ENCODE measurements at regions not wholly inside any gene's neighbourhood (a gene's known extent, or its start where the extent isn't known, plus 50 kb on each side); places are given as distances from the start of the nearest gene placed in this dataset.

- Histone ChIP-seq H3K9me3 (no peaks in the 10 kb centered on the region), H3K27ac (no peak overlapping the region), H3K4me3 (no peak overlapping the region), H3K4me1 (no peaks in the 10 kb centered on the region), H3K36me3 (no peaks in the 10 kb centered on the region), H3K27me3 (no peaks in the 10 kb centered on the region)
- TF ChIP-seq POLR2A (IDR thresholded peaks at IDR 0.05) (no peak), EP300 (IDR thresholded peaks at IDR 0.05) (no peak), POLR2AphosphoS5 (IDR thresholded peaks at IDR 0.05) (no peak), CTCF (IDR thresholded peaks at IDR 0.05) (no peak)
- DNase-seq (no peak), ATAC-seq (ENCODE audit: low FRiP score in 2 of 2) (no peak)
- WGBS, 2 donors = 66 to 67% methylated on average over 2 of the region's 2 CpGs
These were observed 1860.6 kb upstream of the PIK3C3 start for GRCh38 chr18:40094441-40094840.

- H3K9me3 ChIP-seq = no peaks in the 10 kb centered on the region
- DNase-seq = no peak
- H3K27ac ChIP-seq = no peak overlapping the region
- 65 to 72% methylated on average over 3 of the region's 3 CpGs for WGBS, 2 donors
- H3K4me3 ChIP-seq = peak overlapping the region in 1 of 4 donors; percentile 13
- no peaks in the 10 kb centered on the region for H3K36me3 ChIP-seq
- ATAC-seq (ENCODE audit: low FRiP score in 2 of 2) = no peak
- TF ChIP-seq POLR2A (IDR thresholded peaks at IDR 0.05) (no peak), POLR2AphosphoS5 (IDR thresholded peaks at IDR 0.05) (no peak), EP300 (IDR thresholded peaks at IDR 0.05) (no peak), CTCF (IDR thresholded peaks at IDR 0.05) (no peak)
- H3K27me3 ChIP-seq = no peaks in the 10 kb centered on the region
- H3K4me1 ChIP-seq = no peaks in the 10 kb centered on the region
These were observed 1866.9 kb upstream of the PIK3C3 start for GRCh38 chr18:40088130-40088529.

GRCh38 chr18:40079786-40080185 is 1875.2 kb upstream of the PIK3C3 start:
- DNase-seq (no peak), ATAC-seq (ENCODE audit: low FRiP score in 2 of 2) (no peak)
- H3K9me3 ChIP-seq = no peaks in the 10 kb centered on the region
- H3K4me3 ChIP-seq = no peak overlapping the region
- no peaks in the 10 kb centered on the region for H3K27me3 ChIP-seq
- WGBS, 2 donors = 76 to 94% methylated on average over 2 of the region's 2 CpGs
- TF ChIP-seq EP300 (IDR thresholded peaks at IDR 0.05) (no peak), POLR2AphosphoS5 (IDR thresholded peaks at IDR 0.05) (no peak)
- H3K27ac ChIP-seq = no peak overlapping the region
- H3K4me1 ChIP-seq = no peaks in the 10 kb centered on the region
- H3K36me3 ChIP-seq = no peaks in the 10 kb centered on the region

GRCh38 chr18:40075616-40076015 is 1879.4 kb upstream of the PIK3C3 start:
- ATAC-seq (ENCODE audit: low FRiP score in 2 of 2) (no peak), DNase-seq (no peak)
- Histone ChIP-seq H3K36me3 (no peaks in the 10 kb centered on the region), H3K9me3 (no peaks in the 10 kb centered on the region), H3K4me3 (no peak overlapping the region), H3K4me1 (no peaks in the 10 kb centered on the region), H3K27me3 (no peaks in the 10 kb centered on the region), H3K27ac (no peak overlapping the region)
- 68 to 80% methylated on average over 2 of the region's 2 CpGs for WGBS, 2 donors
- no peak for TF ChIP-seq EP300 (IDR thresholded peaks at IDR 0.05)
- no peak for TF ChIP-seq CTCF (IDR thresholded peaks at IDR 0.05)
- TF ChIP-seq POLR2A (IDR thresholded peaks at IDR 0.05) = no peak
- no peak for TF ChIP-seq POLR2AphosphoS5 (IDR thresholded peaks at IDR 0.05)

GRCh38 chr18:40072761-40073160 is 1882.3 kb upstream of the PIK3C3 start:
- H3K27me3 ChIP-seq = no peaks in the 10 kb centered on the region
- H3K4me3 ChIP-seq = no peak overlapping the region
- H3K36me3 ChIP-seq = no peaks in the 10 kb centered on the region
- TF ChIP-seq POLR2AphosphoS5 (IDR thresholded peaks at IDR 0.05) = no peak
- no peak for TF ChIP-seq EP300 (IDR thresholded peaks at IDR 0.05)
- TF ChIP-seq CTCF (IDR thresholded peaks at IDR 0.05) = no peak
- no peak for TF ChIP-seq POLR2A (IDR thresholded peaks at IDR 0.05)
- no peaks in the 10 kb centered on the region for H3K9me3 ChIP-seq
- WGBS, 2 donors = 72 to 79% methylated on average over 2 of the region's 2 CpGs
- H3K4me1 ChIP-seq = no peaks in the 10 kb centered on the region
- no peak overlapping the region for H3K27ac ChIP-seq
- no peak for DNase-seq
- ATAC-seq (ENCODE audit: low FRiP score in 2 of 2) = no peak
